Activated naive CD8-positive, alpha-beta T cell treated with anti-CD3 and anti-CD28 coated beads for 36 hours (primary cell): ENCODE measurements at regions not wholly inside any gene's neighbourhood (a gene's known extent, or its start where the extent isn't known, plus 50 kb on each side); places are given as distances from the start of the nearest gene placed in this dataset.

Experiments
- DNase-seq: peaks from one replicate; pipeline ENCODE4 v3.0.0; 2021
- H3K27ac Mint-ChIP-seq: one replicate; pipeline ENCODE4 v1.8.0; 2022; ENCODE audit warnings: mild to moderate bottlenecking, moderate library complexity, mixed read lengths
- H3K27me3 Mint-ChIP-seq: one replicate; pipeline ENCODE4 v1.8.0; 2022; ENCODE audit warnings: mild to moderate bottlenecking, mixed read lengths
- H3K36me3 Mint-ChIP-seq: one replicate; pipeline ENCODE4 v1.8.0; 2021; ENCODE audit warnings: mild to moderate bottlenecking, mixed read lengths
- H3K4me1 Mint-ChIP-seq: one replicate; pipeline ENCODE4 v1.8.0; 2021; ENCODE audit warnings: mixed read lengths
- H3K4me3 Mint-ChIP-seq: one replicate; pipeline ENCODE4 v1.8.0; 2022; ENCODE audit warnings: mild to moderate bottlenecking, moderate library complexity, mixed read lengths
- H3K9me3 Mint-ChIP-seq: one replicate; pipeline ENCODE4 v1.8.0; 2022; ENCODE audit warnings: mixed read lengths

DNA sequence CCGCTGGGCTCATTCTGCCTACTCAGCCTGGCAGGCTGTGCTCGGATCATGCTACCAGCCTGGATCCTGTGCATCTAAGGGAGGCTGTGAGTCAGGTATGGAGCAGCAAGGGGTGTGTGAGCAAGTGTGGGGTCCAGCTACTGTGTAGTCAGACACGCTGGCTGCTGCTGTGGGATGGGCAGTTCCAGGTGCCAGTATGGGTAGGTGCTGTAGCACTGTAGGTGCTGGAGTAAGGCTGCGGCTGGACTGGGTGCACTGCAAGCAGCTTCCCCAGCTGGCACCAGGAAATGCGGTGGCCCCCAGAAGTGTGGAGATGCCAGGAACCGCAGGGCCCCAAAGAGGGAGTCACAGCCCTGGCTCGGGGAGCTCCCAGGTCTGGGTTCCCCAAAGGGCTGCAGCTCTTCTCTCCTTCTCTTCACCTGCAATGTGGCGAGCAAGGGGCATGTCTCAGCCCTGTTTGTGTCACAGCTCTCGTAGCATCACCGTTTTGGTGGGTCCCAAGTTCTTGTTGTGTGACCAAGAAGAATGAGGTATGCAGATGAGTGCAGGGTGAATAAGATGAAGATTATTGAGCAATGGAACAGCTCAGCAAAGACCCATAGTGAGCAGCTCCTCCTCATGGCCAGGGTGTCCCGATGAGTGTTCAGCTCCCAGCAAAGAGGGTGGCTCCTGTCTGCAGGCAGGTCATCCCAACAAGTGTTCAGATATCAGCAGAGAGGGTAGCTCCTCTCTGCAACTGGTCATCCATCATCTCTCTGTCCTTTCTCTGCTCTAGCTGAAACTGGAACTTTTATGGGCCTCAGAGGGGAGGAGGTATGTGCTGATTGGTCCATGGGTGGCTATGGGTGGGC, 462.9 kb downstream of the TBC1D22A start:
- H3K27me3 Mint-ChIP-seq = no peaks in the 10 kb centered on the region
- no peak overlapping the region for H3K27ac Mint-ChIP-seq
- no peaks in the 10 kb centered on the region for H3K4me1 Mint-ChIP-seq
- H3K9me3 Mint-ChIP-seq = no peaks in the 10 kb centered on the region
- no peaks in the 10 kb centered on the region for H3K36me3 Mint-ChIP-seq
- no peak for DNase-seq
- H3K4me3 Mint-ChIP-seq = no peak overlapping the region
